Epithelial cell of esophagus (primary cell): ENCODE measurements at regions not wholly inside any gene's neighbourhood (a gene's known extent, or its start where the extent isn't known, plus 50 kb on each side); places are given as distances from the start of the nearest gene placed in this dataset.

Source experiments
- DNase-seq: peaks from one replicate; pipeline ENCODE4 v3.0.0; 2010; ENCODE audit warnings: low read depth
- H3K4me3 ChIP-seq: 2 replicates; pipeline ENCODE4 v1.5.1; 2011; ENCODE audit warnings: mild to moderate bottlenecking, low read length, control low read depth
- CTCF ChIP-seq: IDR thresholded peaks from 2 replicates; pipeline ENCODE4 v1.5.1; 2011; ENCODE audit warnings: low read depth, mild to moderate bottlenecking, low read length, control low read depth, inconsistent platforms; ENCODE audit not compliant: insufficient read depth; ENCODE audit errors: missing control alignments

GRCh38 chr2:120873958-120874887 is 138.6 kb downstream of the GLI2 start:
- TF ChIP-seq CTCF = no peak
- H3K4me3 ChIP-seq = no peak overlapping the region
- no peak for DNase-seq

GRCh38 chr2:120874888-120875275 is 139.2 kb downstream of the GLI2 start:
- no peak for TF ChIP-seq CTCF
- no peak for DNase-seq
- H3K4me3 ChIP-seq = no peak overlapping the region

GRCh38 chr2:120875431-120875830 is 139.8 kb downstream of the GLI2 start:
- DNase-seq = no peak
- TF ChIP-seq CTCF = no peak
- H3K4me3 ChIP-seq = no peak overlapping the region

- no peak overlapping the region for H3K4me3 ChIP-seq
- TF ChIP-seq CTCF = no peak
- no peak for DNase-seq
Observed at GRCh38 chr2:120876526-120877280, 141.0 kb downstream of the GLI2 start.

GRCh38 chr2:120877409-120877808 is 141.7 kb downstream of the GLI2 start:
- H3K4me3 ChIP-seq = no peak overlapping the region
- DNase-seq = no peak
- no peak for TF ChIP-seq CTCF

GRCh38 chr2:120878970-120879369 is 143.3 kb downstream of the GLI2 start:
- TF ChIP-seq CTCF = no peak
- no peak for DNase-seq
- no peak overlapping the region for H3K4me3 ChIP-seq
